RWPE2 (cell line): ENCODE measurements at regions not wholly inside any gene's neighbourhood (a gene's known extent, or its start where the extent isn't known, plus 50 kb on each side); places are given as distances from the start of the nearest gene placed in this dataset.

Experiments used
- ATAC-seq: fragments of 200-7000 bp; cut with Tn5 transposase; 3 replicates; pipeline ENCODE4 v1.9.1; 2021; ENCODE audit warnings: low read depth
- DNase-seq: peaks from one replicate; pipeline ENCODE4 v3.0.0-alpha.2; 2020; ENCODE audit warnings: low spot score
- H3K27ac ChIP-seq: fragments of 450-650 bp; 2 replicates; pipeline ENCODE4 v1.5.1; 2017; ENCODE audit warnings: mild to moderate bottlenecking; ENCODE audit not compliant: poor library complexity, severe bottlenecking
- H3K27me3 ChIP-seq: fragments of 250-450 bp; sonication (Bioruptor Pico); 2 replicates; pipeline ENCODE4 v1.5.1; 2021; ENCODE audit warnings: mild to moderate bottlenecking, moderate library complexity; ENCODE audit not compliant: insufficient read depth, poor library complexity, severe bottlenecking
- H3K36me3 ChIP-seq: fragments of 250-450 bp; sonication (Bioruptor Pico); 2 replicates; pipeline ENCODE4 v1.5.1; 2020; ENCODE audit warnings: low read depth, mild to moderate bottlenecking, moderate library complexity
- H3K4me1 ChIP-seq: fragments of 250-450 bp; sonication (Bioruptor Pico); 2 replicates; pipeline ENCODE4 v1.5.1; 2021; ENCODE audit warnings: mild to moderate bottlenecking, moderate library complexity; ENCODE audit not compliant: insufficient read depth, poor library complexity, severe bottlenecking
- H3K4me3 ChIP-seq: fragments of 250-450 bp; sonication (Bioruptor Pico); 2 replicates; pipeline ENCODE4 v1.5.1; 2021; ENCODE audit warnings: mild to moderate bottlenecking, moderate library complexity; ENCODE audit not compliant: severe bottlenecking
- H3K9me3 ChIP-seq: fragments of 250-450 bp; sonication (Bioruptor Pico); 2 replicates; pipeline ENCODE4 v1.5.1; 2021; ENCODE audit warnings: mild to moderate bottlenecking, moderate library complexity; ENCODE audit not compliant: severe bottlenecking
- TF ChIP-seq, protein P1 (sequence below): fragments of 450-650 bp; IDR thresholded peaks from one replicate; pipeline ENCODE4 v1.5.1; 2017; ENCODE audit warnings: mild to moderate bottlenecking, moderate library complexity; ENCODE audit not compliant: poor library complexity, severe bottlenecking

DNA sequence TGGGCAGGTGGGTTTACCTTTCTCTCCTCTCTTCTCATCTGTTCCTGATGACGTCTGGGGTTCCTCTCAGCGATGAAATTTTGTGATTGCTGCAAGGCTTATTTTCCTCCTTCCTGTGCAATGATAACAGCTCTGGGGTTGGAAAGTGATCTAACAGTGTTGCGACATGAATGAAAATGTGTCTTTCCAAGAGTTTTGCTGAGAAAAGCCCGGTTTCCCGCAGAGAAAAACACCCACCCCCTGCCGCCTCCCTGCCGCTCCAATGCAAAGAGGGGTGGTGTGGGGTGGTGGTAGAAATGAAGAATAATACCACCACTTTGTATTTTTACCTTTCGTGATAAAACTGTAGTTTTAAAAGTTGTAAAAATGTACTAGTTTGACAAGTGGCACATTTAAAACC, 232.0 kb downstream of the OLFM4 start:
- Histone ChIP-seq H3K9me3 (no peaks in the 10 kb centered on the region), H3K36me3 (no peaks in the 10 kb centered on the region), H3K4me1 (no peaks in the 10 kb centered on the region), H3K27me3 (peaks cover 4% of the 10 kb centered on the region), H3K27ac (no peak overlapping the region), H3K4me3 (no peak overlapping the region)
- TF ChIP-seq, protein P1, sequence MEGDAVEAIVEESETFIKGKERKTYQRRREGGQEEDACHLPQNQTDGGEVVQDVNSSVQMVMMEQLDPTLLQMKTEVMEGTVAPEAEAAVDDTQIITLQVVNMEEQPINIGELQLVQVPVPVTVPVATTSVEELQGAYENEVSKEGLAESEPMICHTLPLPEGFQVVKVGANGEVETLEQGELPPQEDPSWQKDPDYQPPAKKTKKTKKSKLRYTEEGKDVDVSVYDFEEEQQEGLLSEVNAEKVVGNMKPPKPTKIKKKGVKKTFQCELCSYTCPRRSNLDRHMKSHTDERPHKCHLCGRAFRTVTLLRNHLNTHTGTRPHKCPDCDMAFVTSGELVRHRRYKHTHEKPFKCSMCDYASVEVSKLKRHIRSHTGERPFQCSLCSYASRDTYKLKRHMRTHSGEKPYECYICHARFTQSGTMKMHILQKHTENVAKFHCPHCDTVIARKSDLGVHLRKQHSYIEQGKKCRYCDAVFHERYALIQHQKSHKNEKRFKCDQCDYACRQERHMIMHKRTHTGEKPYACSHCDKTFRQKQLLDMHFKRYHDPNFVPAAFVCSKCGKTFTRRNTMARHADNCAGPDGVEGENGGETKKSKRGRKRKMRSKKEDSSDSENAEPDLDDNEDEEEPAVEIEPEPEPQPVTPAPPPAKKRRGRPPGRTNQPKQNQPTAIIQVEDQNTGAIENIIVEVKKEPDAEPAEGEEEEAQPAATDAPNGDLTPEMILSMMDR: no peak
- DNase-seq: no peak
- no peak for ATAC-seq

DNA sequence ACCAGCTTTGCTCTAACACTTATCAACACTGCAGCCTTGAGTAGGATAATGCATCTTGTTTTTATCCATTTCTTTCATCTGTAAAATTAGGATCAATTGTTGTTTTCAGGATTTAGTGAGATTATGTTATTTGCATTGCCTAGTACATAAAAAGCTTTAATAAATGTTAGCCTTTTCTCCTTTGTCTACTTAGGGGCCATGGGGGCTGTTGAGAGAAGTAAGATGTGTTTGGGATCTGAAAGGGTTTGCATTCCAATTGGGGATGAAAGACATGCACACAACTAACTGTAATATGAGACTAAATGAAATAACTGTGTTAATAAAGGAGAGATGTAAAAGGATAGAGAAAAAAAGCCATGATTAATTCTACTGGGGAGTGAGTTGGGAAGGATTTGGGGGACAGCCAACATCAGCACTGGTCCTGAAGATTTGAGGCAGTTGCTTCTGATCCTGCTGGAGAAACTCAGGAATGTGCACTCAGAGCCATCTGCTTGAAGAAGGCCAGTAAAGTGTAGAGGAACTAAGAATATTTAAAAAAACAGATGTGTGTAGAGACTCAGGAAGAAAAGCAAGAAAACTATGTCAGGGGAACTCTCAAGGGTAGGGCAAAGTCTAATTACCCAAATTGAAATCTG, 236.3 kb downstream of the OLFM4 start:
- no peak overlapping the region for H3K4me3 ChIP-seq
- TF ChIP-seq, protein P1: no peak
- no peaks in the 10 kb centered on the region for H3K9me3 ChIP-seq
- no peaks in the 10 kb centered on the region for H3K36me3 ChIP-seq
- no peaks in the 10 kb centered on the region for H3K4me1 ChIP-seq
- no peak overlapping the region for H3K27ac ChIP-seq
- H3K27me3 ChIP-seq: peaks cover 4% of the 10 kb centered on the region
- ATAC-seq: no peak
- DNase-seq: no peak

DNA sequence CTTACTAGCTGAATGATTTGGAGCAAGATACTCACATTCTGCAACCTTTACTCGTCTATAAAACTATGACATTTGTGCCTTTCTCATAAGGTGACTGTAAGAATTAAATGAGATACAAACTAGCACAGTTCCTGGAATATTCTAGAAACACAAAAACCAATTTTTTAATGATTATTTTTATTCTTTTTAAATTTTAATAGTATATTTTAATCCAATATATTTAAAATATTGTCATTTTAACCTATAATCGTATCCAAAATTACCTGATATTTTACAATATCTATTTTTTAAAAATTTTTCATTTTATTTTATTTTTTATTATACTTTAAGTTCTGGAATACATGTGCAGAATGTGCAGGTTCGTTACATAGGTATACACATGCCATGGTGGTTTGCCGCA, 238.1 kb downstream of the OLFM4 start:
- Histone ChIP-seq H3K27ac (no peak overlapping the region), H3K36me3 (no peaks in the 10 kb centered on the region), H3K9me3 (no peaks in the 10 kb centered on the region), H3K4me1 (no peaks in the 10 kb centered on the region), H3K4me3 (no peak overlapping the region), H3K27me3 (no peaks in the 10 kb centered on the region)
- DNase-seq: no peak
- no peak for ATAC-seq
- TF ChIP-seq, protein P1: no peak

DNA sequence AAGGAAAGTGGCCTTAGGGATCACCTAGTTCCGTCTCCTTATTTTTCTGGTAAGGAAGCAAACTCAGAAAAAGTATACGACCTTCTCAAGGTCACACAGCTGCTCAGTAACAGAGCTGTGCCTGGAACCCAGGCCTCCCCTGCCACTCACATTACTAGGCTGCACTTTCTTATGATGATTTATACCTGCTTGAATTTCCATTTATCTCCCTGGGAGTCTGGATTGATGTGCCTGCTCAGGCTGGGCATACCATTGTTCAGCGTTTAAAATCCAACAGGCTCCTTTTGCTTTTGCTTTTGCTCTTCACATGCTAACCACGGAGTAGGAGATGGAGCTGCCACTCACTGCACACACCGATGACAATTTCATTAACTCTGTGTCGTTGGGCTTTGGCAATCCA, 241.0 kb downstream of the OLFM4 start:
- no peaks in the 10 kb centered on the region for H3K27me3 ChIP-seq

DNA sequence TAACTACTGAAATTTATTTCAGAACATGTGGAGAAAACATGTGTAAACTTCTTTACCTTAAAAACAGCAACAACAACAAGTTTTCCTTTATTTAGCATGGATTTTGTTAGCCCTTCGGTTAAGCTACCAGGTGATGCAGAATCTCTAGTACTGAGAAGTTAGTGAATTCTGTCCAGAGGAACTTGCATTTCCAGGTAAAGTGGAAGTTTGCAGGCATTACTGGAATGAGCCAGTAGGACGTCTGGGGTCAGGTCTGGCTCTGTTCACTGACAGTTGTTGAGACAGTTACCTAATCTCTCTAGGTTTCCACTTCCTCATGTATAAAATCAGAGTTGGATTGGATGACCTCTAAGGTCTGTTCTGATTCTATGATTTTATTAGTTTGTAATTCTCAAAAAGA, 244.3 kb downstream of the OLFM4 start:
- Histone ChIP-seq H3K4me1 (no peaks in the 10 kb centered on the region), H3K27me3 (no peaks in the 10 kb centered on the region), H3K4me3 (no peak overlapping the region), H3K9me3 (no peaks in the 10 kb centered on the region), H3K27ac (no peak overlapping the region), H3K36me3 (no peaks in the 10 kb centered on the region)
- DNase-seq (no peak), ATAC-seq (no peak)
- TF ChIP-seq, protein P1: no peak

More for the DNA sequence above, 241.0 kb downstream of the OLFM4 start:
- no peaks in the 10 kb centered on the region for H3K36me3 ChIP-seq
- no peak overlapping the region for H3K27ac ChIP-seq
- TF ChIP-seq, protein P1: no peak
- no peaks in the 10 kb centered on the region for H3K9me3 ChIP-seq
- H3K4me3 ChIP-seq: no peak overlapping the region
- ATAC-seq (no peak), DNase-seq (no peak)
- no peaks in the 10 kb centered on the region for H3K4me1 ChIP-seq
